Peyer's patch (tissue), 4 donors: ENCODE measurements at regions not wholly inside any gene's neighbourhood (a gene's known extent, or its start where the extent isn't known, plus 50 kb on each side); places are given as distances from the start of the nearest gene placed in this dataset.
"Not testable (repeated sequence)": the region's sequence is repeated elsewhere in the genome, so short reads cannot be mapped to it uniquely, and the experiment has no call there.

Experiments
- DNase-seq, 3 donors: peaks; one replicate each; pipeline ENCODE4 v3.0.0-alpha.2; 2017 to 2019
- H3K27ac ChIP-seq, 4 donors: fragments of 200-600 bp; sonication (generic); one replicate each; pipeline ENCODE4 v1.5.1; 2016 to 2019
- H3K27me3 ChIP-seq, 2 donors: fragments of 200-600 bp; sonication (generic); one replicate each; pipeline ENCODE4 v1.5.1; 2019
- H3K36me3 ChIP-seq, 3 donors: fragments of 200-600 bp; sonication (generic); one replicate each; pipeline ENCODE4 v1.5.1; 2016 to 2019
- H3K4me1 ChIP-seq, 4 donors: fragments of 200-600 bp; sonication (generic); one replicate each; pipeline ENCODE4 v1.5.1; 2016 to 2019
- H3K4me3 ChIP-seq, 4 donors: fragments of 200-600 bp; sonication (generic); 1 replicate in 3 of 4; 2 replicates in 1 of 4; pipeline ENCODE4 v1.5.1; 2016 to 2019; ENCODE audit warnings: mild to moderate bottlenecking in 1 of 4
- H3K9me3 ChIP-seq, 4 donors: fragments of 200-600 bp; sonication (generic); one replicate each; pipeline ENCODE4 v1.5.1; 2016 to 2019; ENCODE audit warnings: mild to moderate bottlenecking in 1 of 4
- CTCF ChIP-seq, 6 experiments: fragments of 450-650 bp in 4 of 6; fragments of 200-600 bp in 2 of 6; sonication (generic) in 1 of 6; IDR thresholded peaks; one replicate each; pipeline ENCODE4 v1.5.1; 2017 to 2019; ENCODE audit warnings: antibody characterized with exemption in 6 of 6, mild to moderate bottlenecking in 3 of 6, moderate library complexity in 1 of 6
- POLR2A ChIP-seq, 2 donors: fragments of 450-650 bp; IDR thresholded peaks; one replicate each; pipeline ENCODE4 v1.5.1; 2017; ENCODE audit warnings: antibody characterized with exemption in 2 of 2, mild to moderate bottlenecking in 2 of 2, moderate library complexity in 2 of 2

GRCh38 chr11:134958870-134959269, 546.8 kb upstream of the B3GAT1 start:
- TF ChIP-seq POLR2A (IDR thresholded peaks at IDR 0.05) = no peak
- TF ChIP-seq CTCF (IDR thresholded peaks at IDR 0.05) = no peak
- H3K9me3 ChIP-seq = no peaks in the 10 kb centered on the region
- no peaks in the 10 kb centered on the region for H3K4me1 ChIP-seq
- H3K27ac ChIP-seq = no peak overlapping the region
- no peak overlapping the region for H3K4me3 ChIP-seq
- no peak for DNase-seq
- no peaks in the 10 kb centered on the region for H3K27me3 ChIP-seq
- H3K36me3 ChIP-seq = no peaks in the 10 kb centered on the region

- no peak for TF ChIP-seq CTCF (IDR thresholded peaks at IDR 0.05)
- no peak for TF ChIP-seq POLR2A (IDR thresholded peaks at IDR 0.05)
These were observed 546.2 kb upstream of the B3GAT1 start for GRCh38 chr11:134958336-134958640.

GRCh38 chr11:134957540-134958335, 545.7 kb upstream of the B3GAT1 start:
- Histone ChIP-seq H3K27ac (no peak overlapping the region), H3K27me3 (no peaks in the 10 kb centered on the region), H3K4me1 (no peaks in the 10 kb centered on the region), H3K9me3 (no peaks in the 10 kb centered on the region), H3K4me3 (no peak overlapping the region), H3K36me3 (no peaks in the 10 kb centered on the region)
- no peak for TF ChIP-seq CTCF (IDR thresholded peaks at IDR 0.05)
- no peak for TF ChIP-seq POLR2A (IDR thresholded peaks at IDR 0.05)
- no peak for DNase-seq

More at GRCh38 chr11:134958336-134958640, 546.2 kb upstream of the B3GAT1 start:
- H3K4me1 ChIP-seq = no peaks in the 10 kb centered on the region
- DNase-seq = no peak
- H3K9me3 ChIP-seq = no peaks in the 10 kb centered on the region
- H3K36me3 ChIP-seq = no peaks in the 10 kb centered on the region
- no peaks in the 10 kb centered on the region for H3K27me3 ChIP-seq
- no peak overlapping the region for H3K27ac ChIP-seq
- no peak overlapping the region for H3K4me3 ChIP-seq

GRCh38 chr11:134956450-134957210, 544.6 kb upstream of the B3GAT1 start:
- H3K4me1 ChIP-seq = no peaks in the 10 kb centered on the region
- no peaks in the 10 kb centered on the region for H3K9me3 ChIP-seq
- TF ChIP-seq POLR2A (IDR thresholded peaks at IDR 0.05) (no peak), CTCF (IDR thresholded peaks at IDR 0.05) (no peak)
- H3K27ac ChIP-seq = no peak overlapping the region
- H3K27me3 ChIP-seq = no peaks in the 10 kb centered on the region
- no peak for DNase-seq
- no peak overlapping the region for H3K4me3 ChIP-seq
- H3K36me3 ChIP-seq = no peaks in the 10 kb centered on the region

GRCh38 chr11:134955970-134956369, 543.9 kb upstream of the B3GAT1 start:
- H3K4me3 ChIP-seq, H3K9me3 ChIP-seq, DNase-seq, H3K27ac ChIP-seq, H3K27me3 ChIP-seq, H3K36me3 ChIP-seq, H3K4me1 ChIP-seq: not testable (repeated sequence)

- Histone ChIP-seq H3K27ac (no peak overlapping the region), H3K4me3 (no peak overlapping the region), H3K9me3 (no peaks in the 10 kb centered on the region), H3K36me3 (no peaks in the 10 kb centered on the region), H3K27me3 (no peaks in the 10 kb centered on the region), H3K4me1 (no peaks in the 10 kb centered on the region)
- DNase-seq = no peak
- no peak for TF ChIP-seq POLR2A (IDR thresholded peaks at IDR 0.05)
- TF ChIP-seq CTCF (IDR thresholded peaks at IDR 0.05) = no peak
These were observed 543.2 kb upstream of the B3GAT1 start for GRCh38 chr11:134955281-134955680.

- H3K27me3 ChIP-seq, H3K9me3 ChIP-seq, H3K36me3 ChIP-seq, DNase-seq, H3K4me3 ChIP-seq, H3K4me1 ChIP-seq, H3K27ac ChIP-seq: not testable (repeated sequence)
These were observed 542.4 kb upstream of the B3GAT1 start for GRCh38 chr11:134954456-134954855.

- not testable (repeated sequence) for H3K27me3 ChIP-seq, H3K27ac ChIP-seq, H3K4me1 ChIP-seq, H3K9me3 ChIP-seq, H3K4me3 ChIP-seq, DNase-seq, H3K36me3 ChIP-seq
These were observed 541.5 kb upstream of the B3GAT1 start for GRCh38 chr11:134953417-134953970.
